ENCODE measurements at regions not wholly inside any gene's neighbourhood (a gene's known extent, or its start where the extent isn't known, plus 50 kb on each side); places are given as distances from the start of the nearest gene placed in this dataset.

- Histone ChIP-seq H3K4ac (ENCODE audit: low read depth, low read length) (no peak overlapping the region), H2BK120ac (ENCODE audit: low read depth, low read length) (no peak overlapping the region), H4K8ac (ENCODE audit: low read depth, low read length) (no peak overlapping the region), H3K4me3 (ENCODE audit: low read length) (no peak overlapping the region), H3K27me3 (ENCODE audit: insufficient read depth, low read length, poor library complexity) (no peaks in the 10 kb centered on the region), H3K27ac (ENCODE audit: low read depth, low read length) (no peak overlapping the region), H3K56ac (ENCODE audit: low read length) (no peak overlapping the region), H3K4me2 (ENCODE audit: low read length) (no peak overlapping the region), H2BK5ac (ENCODE audit: low read length) (no peak overlapping the region), H3K23ac (ENCODE audit: low read length) (no peak overlapping the region), H3K36me3 (ENCODE audit: control insufficient read depth, insufficient read depth, low read length) (no peaks in the 10 kb centered on the region), H3K9ac (ENCODE audit: low read length) (no peak overlapping the region), H4K5ac (ENCODE audit: low read length) (no peak overlapping the region), H3K18ac (ENCODE audit: low read length) (no peak overlapping the region), H2BK15ac (replicated peaks; ENCODE audit: low read depth) (no peak overlapping the region), H2AK5ac (ENCODE audit: low read length) (no peak overlapping the region), H3K79me2 (ENCODE audit: control insufficient read depth, insufficient read depth, low read length) (no peaks in the 10 kb centered on the region), H3K79me1 (ENCODE audit: low read length) (no peaks in the 10 kb centered on the region), H3K4me1 (ENCODE audit: control insufficient read depth, low read depth, low read length) (no peaks in the 10 kb centered on the region)
- 100% methylated on average over 1 of the region's 3 CpGs for WGBS (ENCODE audit: extremely low coverage, insufficient coverage, low lambda C conversion rate)
- DNase-seq = no peak
Observed at GRCh38 chr6:140601021-140601808, 1226.8 kb upstream of the CITED2 start.

GRCh38 chr6:140599916-140600315 lies 1225.5 kb upstream of the CITED2 start:
- no peak overlapping the region for H3K9ac ChIP-seq (ENCODE audit: low read length)
- H3K4me3 ChIP-seq (ENCODE audit: low read length) = no peak overlapping the region
- no peak overlapping the region for H4K5ac ChIP-seq (ENCODE audit: low read length)
- H2AK5ac ChIP-seq (ENCODE audit: low read length) = no peak overlapping the region
- no peaks in the 10 kb centered on the region for H3K36me3 ChIP-seq (ENCODE audit: control insufficient read depth, insufficient read depth, low read length)
- H3K23ac ChIP-seq (ENCODE audit: low read length) = no peak overlapping the region
- H3K27me3 ChIP-seq (ENCODE audit: insufficient read depth, low read length, poor library complexity) = no peaks in the 10 kb centered on the region
- H2BK5ac ChIP-seq (ENCODE audit: low read length) = no peak overlapping the region
- H2BK120ac ChIP-seq (ENCODE audit: low read depth, low read length) = no peak overlapping the region
- no peak overlapping the region for H4K8ac ChIP-seq (ENCODE audit: low read depth, low read length)
- no peaks in the 10 kb centered on the region for H3K79me1 ChIP-seq (ENCODE audit: low read length)
- no peak overlapping the region for H3K4me2 ChIP-seq (ENCODE audit: low read length)
- no peak overlapping the region for H3K56ac ChIP-seq (ENCODE audit: low read length)
- H3K4me1 ChIP-seq (ENCODE audit: control insufficient read depth, low read depth, low read length) = no peaks in the 10 kb centered on the region
- no peak overlapping the region for H2BK15ac ChIP-seq (replicated peaks; ENCODE audit: low read depth)
- DNase-seq = no peak
- no peak overlapping the region for H3K4ac ChIP-seq (ENCODE audit: low read depth, low read length)
- H3K79me2 ChIP-seq (ENCODE audit: control insufficient read depth, insufficient read depth, low read length) = no peaks in the 10 kb centered on the region
- WGBS (ENCODE audit: extremely low coverage, insufficient coverage, low lambda C conversion rate) = no CpG with 5 or more reads among the region's 1 CpG
- H3K27ac ChIP-seq (ENCODE audit: low read depth, low read length) = no peak overlapping the region
- H3K18ac ChIP-seq (ENCODE audit: low read length) = no peak overlapping the region

GRCh38 chr6:140597181-140597580 lies 1222.7 kb upstream of the CITED2 start:
- H3K79me1 ChIP-seq (ENCODE audit: low read length) = no peaks in the 10 kb centered on the region
- H3K4ac ChIP-seq (ENCODE audit: low read depth, low read length) = no peak overlapping the region
- no peaks in the 10 kb centered on the region for H3K4me1 ChIP-seq (ENCODE audit: control insufficient read depth, low read depth, low read length)
- no CpG with 5 or more reads among the region's 1 CpG for WGBS (ENCODE audit: extremely low coverage, insufficient coverage, low lambda C conversion rate)
- no peak overlapping the region for H2AK5ac ChIP-seq (ENCODE audit: low read length)
- H3K79me2 ChIP-seq (ENCODE audit: control insufficient read depth, insufficient read depth, low read length) = no peaks in the 10 kb centered on the region
- DNase-seq = no peak
- no peak overlapping the region for H3K18ac ChIP-seq (ENCODE audit: low read length)
- H3K27me3 ChIP-seq (ENCODE audit: insufficient read depth, low read length, poor library complexity) = no peaks in the 10 kb centered on the region
- no peak overlapping the region for H2BK120ac ChIP-seq (ENCODE audit: low read depth, low read length)
- no peaks in the 10 kb centered on the region for H3K36me3 ChIP-seq (ENCODE audit: control insufficient read depth, insufficient read depth, low read length)
- no peak overlapping the region for H3K4me2 ChIP-seq (ENCODE audit: low read length)
- no peak overlapping the region for H3K27ac ChIP-seq (ENCODE audit: low read depth, low read length)
- H3K23ac ChIP-seq (ENCODE audit: low read length) = no peak overlapping the region
- no peak overlapping the region for H3K9ac ChIP-seq (ENCODE audit: low read length)
- H3K4me3 ChIP-seq (ENCODE audit: low read length) = no peak overlapping the region
- H2BK5ac ChIP-seq (ENCODE audit: low read length) = no peak overlapping the region
- no peak overlapping the region for H3K56ac ChIP-seq (ENCODE audit: low read length)
- H4K5ac ChIP-seq (ENCODE audit: low read length) = no peak overlapping the region
- H4K8ac ChIP-seq (ENCODE audit: low read depth, low read length) = no peak overlapping the region
- H2BK15ac ChIP-seq (replicated peaks; ENCODE audit: low read depth) = no peak overlapping the region

DNA sequence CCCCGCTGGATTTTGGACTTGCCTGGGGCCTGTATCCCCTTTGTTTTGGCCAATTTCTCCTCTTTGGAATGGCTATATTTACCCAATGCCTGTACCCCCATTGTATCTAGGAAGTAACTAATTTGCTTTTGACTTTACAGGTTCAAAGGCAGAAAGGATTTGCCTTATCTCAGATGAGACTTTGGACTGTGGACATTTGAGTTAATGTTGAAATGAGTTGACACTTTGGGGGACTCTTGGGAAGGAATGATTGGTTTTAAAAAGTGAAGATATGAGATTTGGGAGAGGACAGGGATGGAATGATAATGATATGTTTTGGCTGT lies 1220.3 kb upstream of the CITED2 start:
- no peak overlapping the region for H2BK120ac ChIP-seq (ENCODE audit: low read depth, low read length)
- H3K56ac ChIP-seq (ENCODE audit: low read length) = no peak overlapping the region
- no peak overlapping the region for H3K4me2 ChIP-seq (ENCODE audit: low read length)
- H3K23ac ChIP-seq (ENCODE audit: low read length) = no peak overlapping the region
- H3K79me2 ChIP-seq (ENCODE audit: control insufficient read depth, insufficient read depth, low read length) = no peaks in the 10 kb centered on the region
- no peak overlapping the region for H3K18ac ChIP-seq (ENCODE audit: low read length)
- no peak overlapping the region for H3K4me3 ChIP-seq (ENCODE audit: low read length)
- no peak overlapping the region for H3K27ac ChIP-seq (ENCODE audit: low read depth, low read length)
- no peak overlapping the region for H4K5ac ChIP-seq (ENCODE audit: low read length)
- no peak overlapping the region for H2BK5ac ChIP-seq (ENCODE audit: low read length)
- DNase-seq = no peak
- no peaks in the 10 kb centered on the region for H3K27me3 ChIP-seq (ENCODE audit: insufficient read depth, low read length, poor library complexity)
- H2AK5ac ChIP-seq (ENCODE audit: low read length) = no peak overlapping the region
- H3K36me3 ChIP-seq (ENCODE audit: control insufficient read depth, insufficient read depth, low read length) = no peaks in the 10 kb centered on the region
- H3K4ac ChIP-seq (ENCODE audit: low read depth, low read length) = no peak overlapping the region
- H3K79me1 ChIP-seq (ENCODE audit: low read length) = no peaks in the 10 kb centered on the region
- H4K8ac ChIP-seq (ENCODE audit: low read depth, low read length) = no peak overlapping the region
- no peak overlapping the region for H2BK15ac ChIP-seq (replicated peaks; ENCODE audit: low read depth)
- no peak overlapping the region for H3K9ac ChIP-seq (ENCODE audit: low read length)
- WGBS (ENCODE audit: extremely low coverage, insufficient coverage, low lambda C conversion rate) = no CpG with 5 or more reads among the region's 1 CpG
- no peaks in the 10 kb centered on the region for H3K4me1 ChIP-seq (ENCODE audit: control insufficient read depth, low read depth, low read length)

GRCh38 chr6:140592877-140593276 lies 1218.4 kb upstream of the CITED2 start:
- H2BK5ac ChIP-seq (ENCODE audit: low read length) = no peak overlapping the region
- H2BK120ac ChIP-seq (ENCODE audit: low read depth, low read length) = no peak overlapping the region
- H3K18ac ChIP-seq (ENCODE audit: low read length) = no peak overlapping the region
- no peak overlapping the region for H3K4ac ChIP-seq (ENCODE audit: low read depth, low read length)
- no peak overlapping the region for H3K9ac ChIP-seq (ENCODE audit: low read length)
- no peaks in the 10 kb centered on the region for H3K4me1 ChIP-seq (ENCODE audit: control insufficient read depth, low read depth, low read length)
- H2AK5ac ChIP-seq (ENCODE audit: low read length) = no peak overlapping the region
- H4K5ac ChIP-seq (ENCODE audit: low read length) = no peak overlapping the region
- H3K23ac ChIP-seq (ENCODE audit: low read length) = no peak overlapping the region
- no peak for DNase-seq
- H2BK15ac ChIP-seq (replicated peaks; ENCODE audit: low read depth) = no peak overlapping the region
- no peaks in the 10 kb centered on the region for H3K27me3 ChIP-seq (ENCODE audit: insufficient read depth, low read length, poor library complexity)
- H3K79me2 ChIP-seq (ENCODE audit: control insufficient read depth, insufficient read depth, low read length) = no peaks in the 10 kb centered on the region
- H3K4me2 ChIP-seq (ENCODE audit: low read length) = no peak overlapping the region
- no peak overlapping the region for H4K8ac ChIP-seq (ENCODE audit: low read depth, low read length)
- no peaks in the 10 kb centered on the region for H3K79me1 ChIP-seq (ENCODE audit: low read length)
- no peak overlapping the region for H3K56ac ChIP-seq (ENCODE audit: low read length)
- no peaks in the 10 kb centered on the region for H3K36me3 ChIP-seq (ENCODE audit: control insufficient read depth, insufficient read depth, low read length)
- H3K4me3 ChIP-seq (ENCODE audit: low read length) = no peak overlapping the region
- WGBS (ENCODE audit: extremely low coverage, insufficient coverage, low lambda C conversion rate) = no CpG with 5 or more reads among the region's 3 CpGs
- H3K27ac ChIP-seq (ENCODE audit: low read depth, low read length) = no peak overlapping the region

DNA sequence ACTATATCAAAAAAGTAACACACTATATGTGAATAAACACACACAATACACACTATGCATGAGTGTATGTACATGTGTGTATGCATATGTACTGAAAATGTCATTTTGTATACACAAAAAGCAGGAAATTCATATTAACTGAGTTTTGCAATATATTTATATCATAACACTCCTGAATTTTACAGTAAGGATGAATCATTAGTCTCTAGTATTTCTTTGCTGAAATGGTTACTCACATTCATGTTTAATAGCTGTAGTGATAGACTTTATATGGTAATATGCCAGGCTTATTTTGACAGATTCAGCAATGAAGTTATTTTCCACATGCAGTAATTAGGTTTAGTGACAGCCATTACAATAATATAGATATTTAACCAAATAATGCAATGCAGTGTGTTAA lies 1216.2 kb upstream of the CITED2 start:
- Histone ChIP-seq H3K23ac (ENCODE audit: low read length) (no peak overlapping the region), H4K8ac (ENCODE audit: low read depth, low read length) (no peak overlapping the region), H3K27me3 (ENCODE audit: insufficient read depth, low read length, poor library complexity) (no peaks in the 10 kb centered on the region), H3K79me1 (ENCODE audit: low read length) (no peaks in the 10 kb centered on the region), H3K4me3 (ENCODE audit: low read length) (no peak overlapping the region), H2AK5ac (ENCODE audit: low read length) (no peak overlapping the region), H4K5ac (ENCODE audit: low read length) (no peak overlapping the region), H3K56ac (ENCODE audit: low read length) (no peak overlapping the region), H3K4me2 (ENCODE audit: low read length) (no peak overlapping the region), H3K79me2 (ENCODE audit: control insufficient read depth, insufficient read depth, low read length) (no peaks in the 10 kb centered on the region), H3K4ac (ENCODE audit: low read depth, low read length) (no peak overlapping the region), H3K27ac (ENCODE audit: low read depth, low read length) (no peak overlapping the region), H2BK120ac (ENCODE audit: low read depth, low read length) (no peak overlapping the region), H3K18ac (ENCODE audit: low read length) (no peak overlapping the region), H3K36me3 (ENCODE audit: control insufficient read depth, insufficient read depth, low read length) (no peaks in the 10 kb centered on the region), H2BK5ac (ENCODE audit: low read length) (no peak overlapping the region), H3K9ac (ENCODE audit: low read length) (no peak overlapping the region), H2BK15ac (replicated peaks; ENCODE audit: low read depth) (no peak overlapping the region), H3K4me1 (ENCODE audit: control insufficient read depth, low read depth, low read length) (no peaks in the 10 kb centered on the region)
- DNase-seq = no peak

Data from mesendoderm (in vitro differentiated cells).